ENCODE measurements at regions not wholly inside any gene's neighbourhood (a gene's known extent, or its start where the extent isn't known, plus 50 kb on each side); places are given as distances from the start of the nearest gene placed in this dataset.

GRCh38 chr6:133698272-133698671, 190.6 kb upstream of the TCF21 start:
- DNase-seq, result no peak

GRCh38 chr6:133699741-133700385, 189.1 kb upstream of the TCF21 start:
- no peak for DNase-seq

GRCh38 chr6:133701633-133702331, 187.1 kb upstream of the TCF21 start:
- no peak for DNase-seq

- no peak for DNase-seq
Observed at GRCh38 chr6:133704371-133704770, 184.5 kb upstream of the TCF21 start.

GRCh38 chr6:133705066-133705465, 183.8 kb upstream of the TCF21 start:
- DNase-seq, result no peak

GRCh38 chr6:133705731-133706130, 183.2 kb upstream of the TCF21 start:
- no peak for DNase-seq

GRCh38 chr6:133707456-133707855, 181.5 kb upstream of the TCF21 start:
- DNase-seq, result no peak

DNA sequence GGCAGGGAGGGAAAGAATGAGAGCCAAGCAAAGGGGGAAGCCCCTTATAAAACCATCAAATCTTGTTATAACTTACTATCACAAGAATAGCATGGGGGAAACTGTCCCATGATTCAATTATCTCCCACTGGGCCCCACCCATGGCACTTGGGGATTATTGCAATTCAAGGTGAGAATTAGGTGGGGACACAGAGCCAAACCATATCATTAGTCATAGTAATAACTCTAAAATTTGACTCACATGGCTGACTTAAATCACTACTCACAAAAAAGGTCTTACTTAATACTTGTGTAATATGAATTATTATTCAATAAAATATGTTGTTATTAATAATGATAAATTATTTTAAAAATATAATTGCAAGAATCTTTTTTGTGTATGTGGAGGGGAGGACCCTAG, 178.1 kb upstream of the TCF21 start:
- no peak for DNase-seq

DNA sequence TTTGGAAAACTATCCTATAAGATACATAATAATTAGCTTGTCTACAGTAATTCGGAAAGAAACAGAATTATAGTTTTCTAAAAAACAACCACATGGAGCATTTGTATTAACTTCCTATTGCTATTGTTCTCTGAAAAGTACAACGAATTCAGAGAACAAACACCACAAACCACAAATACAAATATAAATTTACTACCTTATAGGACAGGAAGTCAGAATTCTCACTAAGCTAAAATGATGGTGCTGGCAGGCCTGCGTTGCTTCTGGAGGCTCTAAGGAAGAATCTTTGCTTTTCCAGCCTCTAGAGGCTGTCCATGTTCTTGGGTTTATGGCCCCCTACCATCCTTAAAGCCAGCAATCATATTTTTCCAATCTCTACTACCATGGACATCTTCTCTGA, 173.6 kb upstream of the TCF21 start:
- DNase-seq, result no peak

DNA sequence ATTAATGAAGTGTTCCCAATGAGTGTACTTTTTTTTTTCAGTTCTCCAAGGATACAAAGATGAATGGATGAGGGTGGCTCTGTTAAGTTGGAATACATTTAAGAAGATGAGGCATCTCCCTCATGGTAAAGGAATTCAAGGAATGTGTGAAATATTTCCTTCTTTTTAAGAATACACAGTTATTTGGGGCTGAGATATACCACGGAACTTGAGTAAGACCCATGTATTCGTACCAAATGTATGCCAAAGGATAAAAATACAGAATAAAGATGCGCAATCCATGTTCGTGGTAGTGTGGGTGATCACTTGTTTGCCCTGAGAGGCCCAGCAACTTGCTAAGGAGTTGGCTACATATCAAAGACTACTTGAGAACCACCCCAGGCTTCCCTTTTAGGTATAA, 164.2 kb upstream of the TCF21 start:
- DNase-seq, result no peak

- no peak for DNase-seq
Observed at GRCh38 chr6:133726188-133726587, 162.7 kb upstream of the TCF21 start.

- no peak for DNase-seq
Observed at GRCh38 chr6:133730881-133731280, 158.0 kb upstream of the TCF21 start.

DNA sequence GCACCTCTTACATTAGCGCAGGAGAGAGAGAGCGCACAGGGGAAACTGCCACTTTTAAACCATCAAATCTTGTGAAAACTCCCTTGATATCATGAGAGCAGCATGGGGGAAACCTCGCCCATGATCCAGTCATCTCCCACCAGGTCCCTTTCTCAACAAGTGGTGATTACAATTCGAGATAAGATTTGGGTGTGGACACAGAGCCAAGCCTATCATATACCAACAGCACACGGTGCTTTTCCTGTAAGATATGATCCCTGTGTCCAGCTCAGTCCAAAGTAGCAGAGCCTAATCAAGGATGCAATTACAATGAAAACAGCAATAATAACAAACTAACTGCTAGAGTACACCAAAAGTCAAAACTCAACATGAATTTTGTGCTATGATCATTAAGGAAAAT, 148.7 kb upstream of the TCF21 start:
- no peak for DNase-seq

GRCh38 chr6:133740816-133741215, 148.1 kb upstream of the TCF21 start:
- DNase-seq, result no peak

GRCh38 chr6:133741375-133741861, 147.5 kb upstream of the TCF21 start:
- DNase-seq, result peak; percentile 64

- no peak for DNase-seq
Observed at GRCh38 chr6:133743621-133744020, 145.3 kb upstream of the TCF21 start.

DNA sequence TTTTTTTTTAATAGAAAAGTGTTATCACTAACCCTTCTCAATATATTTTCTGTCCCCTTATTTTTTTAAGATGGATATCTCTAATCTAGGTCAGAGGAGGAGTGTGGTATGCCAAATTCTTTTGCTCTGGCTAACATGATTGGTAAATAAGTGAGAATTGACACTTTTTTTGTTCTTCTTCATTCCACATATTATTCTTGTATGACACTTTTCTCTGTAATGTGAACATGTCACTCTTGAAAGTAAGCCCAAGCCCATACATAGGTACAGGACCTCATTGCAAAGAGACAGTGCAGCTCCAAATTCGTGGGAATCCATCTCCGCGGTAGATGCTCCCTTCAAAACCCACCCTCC, 142.5 kb upstream of the TCF21 start:
- no peak for DNase-seq

DNA sequence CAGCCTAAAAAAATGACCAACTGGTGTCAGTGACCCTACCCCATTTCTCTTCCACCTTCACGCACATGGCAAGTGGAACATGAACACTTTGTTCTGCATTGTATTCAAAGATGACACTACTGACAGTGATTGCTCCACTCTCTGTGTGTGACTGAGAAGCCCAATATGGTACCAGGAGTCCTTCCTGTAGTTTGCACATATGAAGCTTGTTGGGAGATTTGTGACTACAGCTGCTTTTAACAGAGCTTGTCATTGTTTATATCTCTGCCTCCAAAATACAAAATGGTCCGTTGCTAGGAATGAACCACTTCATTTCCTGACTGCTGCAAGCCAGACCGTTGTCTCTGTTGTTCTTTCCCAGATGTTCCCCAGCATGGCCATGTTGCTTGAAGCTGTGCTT, 140.3 kb upstream of the TCF21 start:
- no peak for DNase-seq

DNA sequence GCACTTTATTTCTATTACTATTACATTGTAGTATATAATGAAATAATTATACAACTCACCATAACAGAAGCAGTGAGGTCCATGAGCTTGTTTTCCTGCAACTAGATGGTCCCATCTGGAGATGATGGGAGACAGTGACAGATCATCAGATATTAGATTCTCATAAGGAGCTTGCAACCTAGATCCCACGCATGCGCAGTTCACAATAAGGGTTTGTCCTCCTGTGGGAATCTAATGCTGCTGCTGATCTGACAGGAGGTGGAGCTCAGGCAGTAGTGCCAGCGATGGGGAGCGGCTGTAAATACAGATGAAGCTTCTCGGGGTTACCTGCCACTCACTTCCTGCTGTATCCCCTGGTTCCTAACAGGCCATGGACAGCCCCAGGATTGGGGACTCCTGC, 139.5 kb upstream of the TCF21 start:
- DNase-seq, result no peak

DNA sequence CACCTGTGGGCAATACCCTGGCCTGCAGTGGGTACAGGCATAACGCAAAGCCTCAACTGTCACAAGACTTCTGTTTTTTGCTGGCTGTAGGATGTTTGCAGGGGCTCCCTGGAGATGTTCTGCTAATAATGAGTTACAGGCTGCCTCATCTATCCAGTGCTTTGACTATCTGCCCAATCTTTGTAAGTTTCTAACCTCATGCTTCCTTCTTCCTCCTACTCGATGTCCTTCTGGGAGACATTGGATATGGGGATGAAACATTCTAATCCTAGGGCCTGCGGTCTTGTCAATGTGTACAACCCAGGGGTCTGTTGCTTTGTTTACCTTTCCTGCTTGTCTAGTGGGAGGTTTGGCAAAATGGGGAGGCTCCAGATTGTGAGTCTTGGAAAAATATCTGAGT, 136.8 kb upstream of the TCF21 start:
- DNase-seq, result no peak

GRCh38 chr6:133753756-133754155, 135.2 kb upstream of the TCF21 start:
- DNase-seq, result no peak

DNA sequence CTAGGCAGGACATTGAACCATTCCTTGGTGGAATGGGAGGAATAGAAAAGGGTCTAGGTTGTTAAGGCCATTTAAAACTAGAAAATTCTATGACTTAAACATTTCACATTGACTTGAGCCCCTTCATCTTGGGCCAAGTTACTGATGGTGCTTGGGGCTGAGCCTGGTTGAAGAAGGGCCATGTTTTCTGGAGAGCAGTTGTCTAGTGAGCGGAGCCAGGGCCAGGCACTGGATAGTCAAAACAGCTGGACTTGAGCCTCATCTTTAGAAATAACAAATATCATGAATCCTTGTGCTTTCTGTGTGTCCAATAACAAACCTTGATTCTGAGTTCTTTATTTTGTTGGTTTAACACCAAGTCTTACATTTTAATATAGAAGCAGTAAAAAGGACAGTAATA, 134.6 kb upstream of the TCF21 start:
- no peak for DNase-seq

- DNase-seq, result no peak
Observed at GRCh38 chr6:133756078-133756695, 132.7 kb upstream of the TCF21 start.

DNA sequence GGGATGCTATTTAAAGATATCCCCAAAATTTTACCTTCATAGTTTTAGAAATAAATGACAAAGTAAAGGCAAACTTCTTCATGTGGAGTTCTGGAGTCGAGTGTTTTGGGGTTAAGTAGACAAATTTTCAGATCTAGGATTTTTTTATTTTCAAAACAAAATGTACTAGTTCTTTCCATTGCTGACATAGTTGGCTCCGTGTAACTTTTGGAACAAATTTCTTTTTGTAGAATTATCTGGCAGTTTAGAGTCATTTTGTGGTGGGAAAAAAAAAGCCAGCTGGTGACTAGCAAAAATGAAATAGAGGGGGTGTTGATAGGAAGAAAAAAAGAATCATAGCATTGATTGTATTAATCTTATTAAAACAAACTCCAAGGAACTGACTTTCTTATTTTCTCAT, 131.6 kb upstream of the TCF21 start:
- no peak for DNase-seq

Measured in NCI-H2107 (cell line).